GM19035 (cell line): ENCODE measurements at regions not wholly inside any gene's neighbourhood (a gene's known extent, or its start where the extent isn't known, plus 50 kb on each side); places are given as distances from the start of the nearest gene placed in this dataset.
"Not testable (repeated sequence)": the region's sequence is repeated elsewhere in the genome, so short reads cannot be mapped to it uniquely, and the experiment has no call there.

Experiments used
- ATAC-seq: cut with Tn5 transposase; IDR thresholded peaks from one replicate; pipeline ENCODE4 v1.9.1; 2021; ENCODE audit not compliant: unreplicated experiment

- ATAC-seq: no peak
Measured at GRCh38 chr1:195763146-195763906, 844.9 kb downstream of the KCNT2 start.

- no peak for ATAC-seq
Measured at GRCh38 chr1:195761104-195761503, 847.1 kb downstream of the KCNT2 start.

- no peak for ATAC-seq
Measured at GRCh38 chr1:195756109-195756508, 852.1 kb downstream of the KCNT2 start.

- no peak for ATAC-seq
Measured at GRCh38 chr1:195754874-195755273, 853.4 kb downstream of the KCNT2 start.

GRCh38 chr1:195754303-195754702 lies 853.9 kb downstream of the KCNT2 start:
- ATAC-seq: no peak

GRCh38 chr1:195748969-195749368 lies 859.3 kb downstream of the KCNT2 start:
- no peak for ATAC-seq

GRCh38 chr1:195745189-195746010 lies 862.8 kb downstream of the KCNT2 start:
- no peak for ATAC-seq

- ATAC-seq: no peak
Measured at GRCh38 chr1:195744256-195744655, 864.0 kb downstream of the KCNT2 start.

GRCh38 chr1:195740862-195741261 lies 867.4 kb downstream of the KCNT2 start:
- no peak for ATAC-seq

- ATAC-seq: no peak
Measured at GRCh38 chr1:195738966-195739650, 869.1 kb downstream of the KCNT2 start.

GRCh38 chr1:195735140-195735539 lies 873.1 kb downstream of the KCNT2 start:
- ATAC-seq: no peak

GRCh38 chr1:195733826-195734225 lies 874.4 kb downstream of the KCNT2 start:
- ATAC-seq: no peak

GRCh38 chr1:195733408-195733807 lies 874.8 kb downstream of the KCNT2 start:
- no peak for ATAC-seq

GRCh38 chr1:195731385-195731784 lies 876.9 kb downstream of the KCNT2 start:
- ATAC-seq: no peak

GRCh38 chr1:195723796-195724194 lies 884.4 kb downstream of the KCNT2 start:
- no peak for ATAC-seq

- not testable (repeated sequence) for ATAC-seq
Measured at GRCh38 chr1:195722852-195723795, 885.1 kb downstream of the KCNT2 start.

- not testable (repeated sequence) for ATAC-seq
Measured at GRCh38 chr1:195722146-195722545, 886.1 kb downstream of the KCNT2 start.

GRCh38 chr1:195721210-195721971 lies 886.8 kb downstream of the KCNT2 start:
- no peak for ATAC-seq

- no peak for ATAC-seq
Measured at GRCh38 chr1:195717651-195718050, 890.6 kb downstream of the KCNT2 start.

GRCh38 chr1:195715652-195716051 lies 892.6 kb downstream of the KCNT2 start:
- no peak for ATAC-seq
